ENCODE measurements at regions not wholly inside any gene's neighbourhood (a gene's known extent, or its start where the extent isn't known, plus 50 kb on each side); places are given as distances from the start of the nearest gene placed in this dataset.

- TF ChIP-seq DPF2 (IDR thresholded peaks at IDR 0.05), result 0 out of 2 replicates have a peak, but pooled peaks have one; percentile 9
- no peak for TF ChIP-seq CHD1 (IDR thresholded peaks at IDR 0.05; ENCODE audit: low read depth, low read length)
- peak; percentile 78; the same call in 1 of the 2 replicates for TF ChIP-seq CREM (IDR thresholded peaks at IDR 0.05; ENCODE audit: low read depth)
- no peak for TF ChIP-seq ATF3 (IDR thresholded peaks at IDR 0.05; ENCODE audit: borderline replicate concordance, extremely low read depth, low read depth, low read length)
- TF ChIP-seq HDGF (IDR thresholded peaks at IDR 0.05), result no peak
- no peak for TF ChIP-seq KDM1A (IDR thresholded peaks at IDR 0.05; ENCODE audit: borderline replicate concordance)
- no peak for TF ChIP-seq FOXM1 (IDR thresholded peaks at IDR 0.05; ENCODE audit: low read depth, low read length)
- no peak for TF ChIP-seq RBBP5 (conservative IDR thresholded peaks at IDR 0.05)
- peak; percentile 92 for TF ChIP-seq BCL3 (IDR thresholded peaks at IDR 0.05; ENCODE audit: borderline replicate concordance, insufficient read depth, low read depth, low read length, poor library complexity, severe bottlenecking)
- TF ChIP-seq IKZF1 (conservative IDR thresholded peaks at IDR 0.05), result peak; percentile 22; the same call in 1 of the 2 replicates
- TF ChIP-seq CEBPZ (IDR thresholded peaks at IDR 0.05; ENCODE audit: low read depth, low read length), result no peak; the same call in 1 of the 2 replicates
- TF ChIP-seq NBN (IDR thresholded peaks at IDR 0.05), result 0 out of 2 replicates have a peak, but pooled peaks have one; percentile 10
- TF ChIP-seq JUNB (IDR thresholded peaks at IDR 0.05), result peak; percentile 91
- TF ChIP-seq RAD51 (IDR thresholded peaks at IDR 0.05), result no peak
- TF ChIP-seq TCF7 (IDR thresholded peaks at IDR 0.05; ENCODE audit: borderline replicate concordance), result peak; percentile 85
- no peak for TF ChIP-seq USF2 (IDR thresholded peaks at IDR 0.05; ENCODE audit: borderline replicate concordance, low read depth, low read length)
- TF ChIP-seq MEF2B (IDR thresholded peaks at IDR 0.05; ENCODE audit: partially characterized antibody, poor library complexity, severe bottlenecking), result no peak
- no peak for TF ChIP-seq HDAC6 (IDR thresholded peaks at IDR 0.05; ENCODE audit: unreplicated experiment)
- TF ChIP-seq ZNF207 (IDR thresholded peaks at IDR 0.05; ENCODE audit: borderline replicate concordance), result no peak
- no peak for TF ChIP-seq ELK1 (IDR thresholded peaks at IDR 0.05; ENCODE audit: low read depth, low read length)
- no peak for TF ChIP-seq ZNF622 (IDR thresholded peaks at IDR 0.05)
- TF ChIP-seq BRCA1 (IDR thresholded peaks at IDR 0.05; ENCODE audit: low read depth, low read length), result no peak
- TF ChIP-seq RAD21 (IDR thresholded peaks at IDR 0.05; ENCODE audit: insufficient read depth, low read depth, low read length), result no peak
- TF ChIP-seq SREBF2 (IDR thresholded peaks at IDR 0.05; ENCODE audit: low read length), result no peak
- TF ChIP-seq LARP7 (IDR thresholded peaks at IDR 0.05), result no peak
These were observed 98.8 kb downstream of the DAD1 start (continued) for GRCh38 chr14:22489957-22490950.
